ES-I3 (cell line): ENCODE measurements at regions not wholly inside any gene's neighbourhood (a gene's known extent, or its start where the extent isn't known, plus 50 kb on each side); places are given as distances from the start of the nearest gene placed in this dataset.
A peak's percentile ranks its signal among the peaks of the same experiment; 100 is the strongest.

Source experiments
- H3K36me3 ChIP-seq: 2 replicates; pipeline ENCODE4 v1.6.1; 2013; ENCODE audit warnings: mild to moderate bottlenecking, low read length, control low read depth, moderate library complexity; ENCODE audit not compliant: insufficient read depth
- H3K4me1 ChIP-seq: 2 replicates; pipeline ENCODE4 v1.6.1; 2013; ENCODE audit warnings: mild to moderate bottlenecking, control low read depth, low read length; ENCODE audit not compliant: insufficient read depth
- H3K9ac ChIP-seq: 2 replicates; pipeline ENCODE4 v1.6.1; 2013; ENCODE audit warnings: low read depth, mild to moderate bottlenecking, low read length, moderate library complexity
- H3K9me3 ChIP-seq: 2 replicates; pipeline ENCODE4 v1.6.1; 2013; ENCODE audit warnings: mild to moderate bottlenecking, low read length, moderate library complexity; ENCODE audit not compliant: control insufficient read depth, insufficient read depth

- no peaks in the 10 kb centered on the region for H3K36me3 ChIP-seq
- no peaks in the 10 kb centered on the region for H3K9me3 ChIP-seq
- peaks cover 7% of the 10 kb centered on the region; the same call in 1 of the 2 replicates for H3K4me1 ChIP-seq
- no peak overlapping the region for H3K9ac ChIP-seq
Observed at GRCh38 chr14:76974365-76974764, 54.1 kb downstream of the IRF2BPL start.

GRCh38 chr14:76971549-76971948 lies 57.0 kb downstream of the IRF2BPL start:
- Histone ChIP-seq H3K9me3 (no peaks in the 10 kb centered on the region), H3K9ac (no peak overlapping the region), H3K4me1 (peaks cover 7% of the 10 kb centered on the region; the same call in 1 of the 2 replicates), H3K36me3 (no peaks in the 10 kb centered on the region)

GRCh38 chr14:76968621-76969063 lies 59.9 kb downstream of the IRF2BPL start:
- no peak overlapping the region for H3K9ac ChIP-seq
- H3K36me3 ChIP-seq = no peaks in the 10 kb centered on the region
- H3K4me1 ChIP-seq = peaks cover 15% of the 10 kb centered on the region; the same call in 1 of the 2 replicates
- no peaks in the 10 kb centered on the region for H3K9me3 ChIP-seq

- no peak overlapping the region for H3K9ac ChIP-seq
- no peaks in the 10 kb centered on the region for H3K36me3 ChIP-seq
- H3K9me3 ChIP-seq = no peaks in the 10 kb centered on the region
- H3K4me1 ChIP-seq = peaks cover 18% of the 10 kb centered on the region
Observed at GRCh38 chr14:76967788-76968187, 60.7 kb downstream of the IRF2BPL start.

GRCh38 chr14:76965232-76965631 lies 63.3 kb downstream of the IRF2BPL start:
- Histone ChIP-seq H3K9me3 (no peaks in the 10 kb centered on the region), H3K4me1 (peaks cover 24% of the 10 kb centered on the region), H3K9ac (no peak overlapping the region), H3K36me3 (no peaks in the 10 kb centered on the region)

DNA sequence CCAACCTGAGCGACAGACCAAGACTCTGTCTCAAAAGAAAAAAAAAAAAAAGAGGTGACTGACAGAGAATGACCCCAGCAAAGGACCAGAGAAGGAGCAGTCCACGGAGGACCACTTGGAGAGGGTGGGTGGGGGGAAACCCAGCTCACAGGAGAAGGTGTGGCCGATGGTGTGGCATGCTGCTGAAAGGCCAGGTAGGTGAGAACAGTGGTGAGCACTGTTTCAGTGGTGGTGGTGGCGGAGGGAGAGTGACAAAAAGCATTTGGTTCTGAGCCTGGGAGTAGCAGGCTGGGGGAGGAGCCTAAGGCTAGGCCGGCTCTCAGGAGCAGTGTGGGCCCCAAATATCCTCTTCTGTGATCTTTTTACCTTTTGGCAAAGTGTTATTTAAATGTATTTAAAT lies 63.8 kb downstream of the IRF2BPL start:
- H3K36me3 ChIP-seq = no peaks in the 10 kb centered on the region
- no peaks in the 10 kb centered on the region for H3K9me3 ChIP-seq
- peaks cover 27% of the 10 kb centered on the region for H3K4me1 ChIP-seq
- H3K9ac ChIP-seq = no peak overlapping the region

DNA sequence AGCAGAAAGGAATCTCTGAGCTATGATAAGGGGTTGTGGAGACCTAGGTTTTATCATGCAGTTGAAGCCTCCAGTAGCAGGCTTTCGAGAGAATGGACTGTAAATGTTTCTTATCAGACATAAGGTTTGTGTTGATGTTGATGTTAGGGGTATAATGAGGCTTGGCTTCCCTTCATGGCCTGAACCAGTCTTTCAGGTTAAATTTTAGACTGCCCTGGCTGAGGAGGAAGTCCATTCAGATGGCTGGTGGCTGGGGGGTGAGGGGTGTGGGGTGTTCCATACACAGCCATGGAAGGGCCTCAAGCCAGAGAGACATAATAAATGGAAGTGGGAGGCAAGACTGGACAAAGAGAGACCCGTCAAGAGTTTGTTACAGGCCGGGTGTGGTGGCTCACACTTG lies 65.1 kb downstream of the IRF2BPL start:
- Histone ChIP-seq H3K9me3 (no peaks in the 10 kb centered on the region), H3K9ac (no peak overlapping the region), H3K36me3 (no peaks in the 10 kb centered on the region), H3K4me1 (peaks cover 39% of the 10 kb centered on the region)

GRCh38 chr14:76962303-76962660 lies 66.2 kb downstream of the IRF2BPL start:
- peaks cover 48% of the 10 kb centered on the region for H3K4me1 ChIP-seq
- H3K9ac ChIP-seq = peak overlapping the region; percentile 35

DNA sequence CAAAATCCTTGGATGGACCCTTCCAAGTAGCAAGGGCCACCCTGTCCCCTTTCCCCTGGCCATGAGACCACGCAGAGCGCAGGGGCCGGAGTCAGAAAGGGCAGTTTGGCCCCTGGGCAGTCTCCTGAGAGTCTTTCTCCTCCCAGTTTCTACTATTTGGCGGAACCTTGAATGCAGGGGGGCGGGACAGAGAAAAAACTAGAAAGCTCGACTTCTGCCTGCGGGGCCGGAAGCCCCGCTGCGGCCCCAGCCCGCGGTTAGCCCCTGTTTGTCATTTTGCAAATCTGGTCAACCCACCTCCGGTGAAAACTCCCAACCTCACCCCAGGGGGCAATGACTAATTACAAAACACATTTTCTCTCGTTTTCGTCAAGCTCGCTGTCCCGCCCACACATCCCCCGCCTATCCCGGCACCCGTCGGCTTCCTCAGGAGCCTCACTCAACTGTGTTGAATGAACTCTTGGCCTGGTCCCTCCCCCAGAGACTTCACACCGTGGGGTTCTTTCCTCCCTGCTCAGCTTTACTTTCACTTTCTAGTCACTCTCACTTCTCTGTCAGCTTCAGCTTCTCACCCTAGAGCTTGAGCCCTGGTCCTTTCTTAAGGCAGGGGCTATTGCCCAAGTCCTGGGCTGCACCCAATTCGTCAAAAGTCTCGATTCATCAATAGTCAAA lies 66.7 kb downstream of the IRF2BPL start:
- H3K9me3 ChIP-seq = no peaks in the 10 kb centered on the region
- peaks cover 52% of the 10 kb centered on the region for H3K4me1 ChIP-seq
- peak overlapping the region; percentile 37 for H3K9ac ChIP-seq
- H3K36me3 ChIP-seq = no peaks in the 10 kb centered on the region

More at GRCh38 chr14:76962303-76962660, 66.2 kb downstream of the IRF2BPL start:
- no peaks in the 10 kb centered on the region for H3K9me3 ChIP-seq
- no peaks in the 10 kb centered on the region for H3K36me3 ChIP-seq

DNA sequence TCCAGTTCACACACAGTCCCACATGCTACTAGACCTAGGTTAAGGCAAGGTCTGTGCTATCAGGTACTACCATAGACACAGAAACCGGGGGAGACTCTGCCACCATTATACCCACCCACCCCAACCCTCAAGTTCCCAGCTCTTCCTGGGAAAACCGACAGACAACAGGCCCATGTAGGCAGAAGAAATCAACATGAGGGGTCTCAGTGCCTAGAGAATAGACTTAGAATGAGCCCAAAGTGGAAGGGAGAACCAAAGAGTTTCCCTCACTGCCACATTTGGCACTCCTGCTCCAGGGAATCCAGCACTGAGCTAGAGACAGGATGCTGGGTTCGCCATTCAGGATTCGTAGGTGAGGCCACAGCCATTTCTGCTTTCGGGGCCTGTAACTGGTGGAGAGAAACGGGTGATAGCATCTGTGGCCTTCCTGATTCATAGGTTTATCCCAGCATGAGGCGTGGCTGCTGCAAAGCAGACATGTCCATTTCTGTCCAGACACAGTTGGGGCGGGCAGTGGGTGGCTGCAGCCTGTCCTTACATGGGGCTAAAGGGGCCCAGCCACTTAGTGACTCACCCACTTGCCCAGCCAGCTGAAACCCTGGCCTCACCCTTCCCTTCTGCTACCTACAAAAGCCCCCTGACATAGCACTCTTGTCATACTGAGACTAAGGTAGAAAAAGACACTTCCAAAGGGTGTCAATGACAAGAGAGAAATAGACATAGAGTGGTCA lies 69.4 kb downstream of the IRF2BPL start:
- no peak overlapping the region for H3K9ac ChIP-seq

GRCh38 chr14:76958020-76958979 lies 70.2 kb downstream of the IRF2BPL start:
- Histone ChIP-seq H3K4me1 (peaks cover 63% of the 10 kb centered on the region), H3K36me3 (no peaks in the 10 kb centered on the region), H3K9me3 (no peaks in the 10 kb centered on the region), H3K9ac (peak overlapping the region; percentile 25; the same call in 1 of the 2 replicates)

More for the DNA sequence above, 69.4 kb downstream of the IRF2BPL start:
- H3K9me3 ChIP-seq = no peaks in the 10 kb centered on the region
- H3K36me3 ChIP-seq = no peaks in the 10 kb centered on the region
- H3K4me1 ChIP-seq = peaks cover 59% of the 10 kb centered on the region

DNA sequence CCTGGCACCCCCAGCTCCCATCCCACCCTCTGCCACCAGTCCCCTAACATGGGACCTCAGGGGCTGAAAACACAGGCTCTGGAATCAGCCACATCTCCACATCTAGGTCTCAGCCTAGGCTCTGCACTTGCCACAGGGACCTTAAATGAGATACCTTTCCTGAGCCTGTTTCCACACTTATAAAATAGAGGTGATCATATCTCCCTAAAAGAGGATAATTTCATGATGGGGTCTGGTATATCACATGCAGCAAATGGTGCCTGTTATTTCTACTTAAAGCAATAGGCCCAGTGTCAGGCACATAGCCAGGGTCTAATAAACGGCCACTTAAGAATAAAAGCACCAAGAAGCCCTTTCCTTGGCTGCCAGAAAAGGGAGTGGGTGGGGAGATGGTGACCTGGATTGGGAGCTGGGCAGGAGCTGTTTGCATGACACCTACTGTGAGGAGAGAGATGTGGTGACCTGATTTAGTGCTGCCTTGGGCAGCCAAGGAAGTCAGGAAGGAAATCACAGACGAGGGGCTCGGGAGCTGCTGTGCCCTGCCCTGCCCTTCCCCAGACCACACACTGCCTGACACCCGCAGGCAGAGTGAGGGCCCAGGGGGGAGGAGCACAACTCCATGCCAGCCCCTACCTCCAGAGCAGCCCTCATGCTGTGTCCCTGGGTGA lies 71.2 kb downstream of the IRF2BPL start:
- Histone ChIP-seq H3K4me1 (peaks cover 61% of the 10 kb centered on the region), H3K36me3 (no peaks in the 10 kb centered on the region; the same call in 1 of the 2 replicates), H3K9ac (peak overlapping the region; percentile 25; the same call in 1 of the 2 replicates), H3K9me3 (no peaks in the 10 kb centered on the region)

DNA sequence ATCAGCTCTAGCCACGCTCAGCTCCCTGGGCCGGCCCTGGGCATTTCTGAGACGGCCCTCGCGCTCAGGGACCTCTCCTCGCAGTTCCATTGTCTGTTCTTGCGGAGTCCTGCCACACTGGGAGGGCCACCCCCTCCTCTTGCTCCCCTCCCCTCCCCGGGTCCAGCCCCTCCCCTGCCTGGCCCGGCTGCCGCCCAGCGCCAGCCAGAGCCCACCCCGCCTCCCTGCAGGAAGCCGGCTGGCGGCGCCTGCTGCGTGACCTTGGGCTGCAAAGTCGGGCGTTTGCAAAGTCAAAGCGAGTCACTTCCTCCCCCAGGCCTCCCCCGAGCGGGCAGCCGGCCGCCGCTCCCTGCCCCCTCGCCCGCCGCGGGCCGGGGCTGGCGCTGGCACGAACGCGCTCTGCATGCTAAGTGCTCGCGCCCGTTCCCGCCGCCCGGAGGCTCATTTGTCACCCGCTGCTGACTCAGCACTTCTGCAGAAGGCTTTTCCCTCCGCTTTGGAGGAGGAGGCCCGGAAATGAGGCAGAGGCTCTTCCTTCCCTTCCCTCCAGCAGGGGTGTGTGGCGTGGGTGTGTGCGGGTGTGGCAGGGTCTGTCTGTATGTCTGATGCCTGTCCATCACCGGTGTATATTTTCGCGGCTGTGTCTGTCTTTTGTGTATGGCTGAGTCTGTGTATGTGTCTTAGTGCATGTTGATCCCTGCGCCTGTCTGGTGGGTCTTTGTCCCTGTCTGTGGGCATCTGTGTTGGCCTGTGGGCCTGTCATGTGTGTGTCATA lies 72.0 kb downstream of the IRF2BPL start:
- Histone ChIP-seq H3K9ac (peak overlapping the region; percentile 28), H3K4me1 (peaks cover 57% of the 10 kb centered on the region), H3K36me3 (no peaks in the 10 kb centered on the region; the same call in 1 of the 2 replicates), H3K9me3 (no peaks in the 10 kb centered on the region)
